HG03025 (cell line): ENCODE measurements at regions not wholly inside any gene's neighbourhood (a gene's known extent, or its start where the extent isn't known, plus 50 kb on each side); places are given as distances from the start of the nearest gene placed in this dataset.

Source experiments
- ATAC-seq: cut with Tn5 transposase; IDR thresholded peaks from one replicate; pipeline ENCODE4 v1.9.1; 2021; ENCODE audit warnings: mild to moderate bottlenecking, moderate library complexity; ENCODE audit not compliant: unreplicated experiment, low FRiP score

DNA sequence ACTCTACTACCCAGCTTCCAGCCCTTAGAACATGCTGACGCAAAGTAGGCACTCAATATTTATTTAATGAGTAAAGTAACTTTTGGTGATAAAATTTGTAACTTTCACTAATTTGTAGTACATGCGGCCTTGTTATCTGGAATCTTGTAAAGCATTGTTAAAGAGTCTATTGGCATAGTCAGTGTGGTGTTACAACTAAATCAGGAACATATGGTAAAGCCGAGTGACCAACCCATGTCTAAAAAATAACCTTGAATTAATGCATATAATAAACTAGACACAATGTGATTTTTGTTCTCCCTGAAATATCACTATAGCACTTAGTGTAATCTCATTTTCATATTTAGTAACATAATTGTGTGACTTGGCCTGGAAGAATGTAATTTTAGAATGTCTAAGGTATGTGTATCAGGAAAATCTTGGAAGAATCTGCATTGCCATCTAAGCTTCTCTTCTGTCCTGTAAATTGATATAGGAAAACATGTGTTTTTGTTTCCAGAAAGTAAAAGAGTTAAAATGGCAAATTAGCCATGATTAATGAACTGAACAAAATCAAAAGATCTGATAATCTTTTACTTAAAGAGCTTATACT, 256.7 kb upstream of the GNAI1 start:
- ATAC-seq: no peak

DNA sequence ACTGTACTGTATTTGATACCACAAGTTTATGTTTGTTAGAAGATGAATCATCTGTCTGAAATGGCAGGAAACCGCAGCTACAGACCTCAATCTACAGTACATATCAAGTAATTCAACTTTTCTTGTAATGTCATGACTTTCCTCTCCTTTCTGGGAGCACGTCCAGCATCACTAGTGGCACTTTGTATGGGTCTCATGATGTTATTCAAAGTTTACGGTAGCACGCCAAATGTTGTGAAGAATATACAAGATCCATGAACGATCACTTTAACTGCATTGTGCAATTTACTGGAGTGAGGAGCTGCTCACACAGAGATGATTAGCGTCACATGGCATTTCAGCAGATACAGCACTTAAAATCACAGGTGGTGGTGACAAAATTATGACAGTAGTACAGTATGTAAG, 257.8 kb upstream of the GNAI1 start:
- ATAC-seq: no peak

DNA sequence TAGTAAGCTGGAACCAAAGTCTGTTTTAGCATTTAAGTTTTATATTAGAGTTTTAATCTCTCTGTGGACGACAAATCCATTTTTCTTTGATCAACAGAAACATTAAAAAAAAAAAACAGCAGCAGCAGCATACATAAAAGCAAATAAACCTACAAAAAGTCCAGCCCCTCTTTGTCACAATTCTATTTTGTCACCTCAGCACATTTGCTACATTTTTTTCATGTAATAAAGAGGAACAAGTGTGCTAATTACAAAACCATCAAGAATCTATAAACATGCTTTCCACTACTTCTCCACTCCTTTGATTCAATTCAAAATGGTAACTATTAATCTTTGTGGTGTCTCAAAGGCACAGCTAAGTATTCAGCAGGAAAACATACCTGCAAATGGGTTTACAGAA, 259.8 kb upstream of the GNAI1 start:
- no peak for ATAC-seq

DNA sequence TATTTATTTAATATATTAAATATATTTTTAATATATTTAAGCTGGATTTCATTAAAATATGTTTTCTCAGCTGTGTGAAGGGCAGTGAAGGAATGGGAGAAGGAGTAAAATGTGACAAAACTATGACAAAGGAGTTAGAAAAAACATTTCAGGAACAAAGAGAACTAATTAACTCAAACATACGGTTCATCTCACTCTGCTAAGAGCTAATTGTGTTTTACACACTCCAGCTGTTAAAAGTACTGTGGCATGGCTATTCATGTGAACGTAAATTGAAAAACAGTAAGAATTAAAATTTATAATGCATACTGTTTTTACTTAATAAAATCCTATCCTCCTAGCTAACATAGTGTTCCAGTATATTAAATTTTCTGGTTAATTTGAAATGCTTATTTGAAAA, 262.5 kb upstream of the GNAI1 start:
- ATAC-seq: no peak

DNA sequence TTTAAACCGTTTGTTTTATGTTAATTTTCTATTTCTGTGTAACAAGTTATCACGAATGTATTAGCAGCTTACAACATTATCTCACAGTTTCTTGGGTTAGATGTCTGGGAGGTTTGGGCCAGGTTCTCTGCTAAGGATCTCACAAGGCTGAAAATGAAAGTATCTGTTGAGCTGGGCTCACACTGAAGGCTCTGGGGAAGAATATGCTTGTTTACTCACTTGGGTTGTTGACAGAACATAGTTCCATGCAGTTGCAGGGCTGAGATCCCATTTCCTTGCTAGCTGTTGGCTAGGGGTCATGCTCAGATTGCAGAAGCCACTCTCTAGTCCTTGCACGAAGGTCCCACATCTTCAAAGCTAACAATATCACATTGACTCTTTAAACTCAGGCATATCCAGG, 266.6 kb upstream of the GNAI1 start:
- ATAC-seq: no peak

DNA sequence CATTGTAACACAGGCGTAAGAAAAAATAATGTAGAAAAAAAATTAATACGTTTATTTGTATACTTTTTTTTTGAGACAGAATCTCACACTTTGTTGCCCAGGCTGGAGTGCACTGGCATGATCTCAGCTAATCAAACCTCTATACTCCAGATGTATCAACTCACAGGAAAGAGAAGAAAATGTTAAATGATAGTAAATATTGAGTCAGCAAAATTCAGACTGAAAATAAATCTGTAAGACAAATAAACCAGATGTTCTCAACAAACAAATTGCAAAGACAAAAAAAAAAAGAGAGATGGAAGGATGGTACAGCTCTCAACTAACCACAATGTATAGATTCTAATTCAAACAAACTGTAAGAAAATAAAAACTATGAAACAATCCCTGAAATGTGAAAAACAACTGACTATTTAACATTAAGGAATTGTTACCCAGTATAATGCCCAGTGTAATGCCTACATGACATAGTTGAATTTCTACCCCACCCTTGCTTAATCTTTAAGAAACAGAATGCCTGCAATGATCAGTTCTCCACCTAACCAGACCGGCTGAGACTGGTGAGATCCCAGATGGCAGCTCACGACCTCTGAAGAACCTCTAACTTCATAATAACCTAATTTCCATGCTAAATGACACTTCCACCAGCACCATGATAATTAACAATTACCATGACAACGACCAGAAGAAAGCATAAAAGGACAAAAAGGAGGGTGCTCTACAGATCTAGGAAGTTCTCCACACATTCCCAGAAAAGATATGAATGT, 272.0 kb upstream of the GNAI1 start:
- ATAC-seq: no peak

DNA sequence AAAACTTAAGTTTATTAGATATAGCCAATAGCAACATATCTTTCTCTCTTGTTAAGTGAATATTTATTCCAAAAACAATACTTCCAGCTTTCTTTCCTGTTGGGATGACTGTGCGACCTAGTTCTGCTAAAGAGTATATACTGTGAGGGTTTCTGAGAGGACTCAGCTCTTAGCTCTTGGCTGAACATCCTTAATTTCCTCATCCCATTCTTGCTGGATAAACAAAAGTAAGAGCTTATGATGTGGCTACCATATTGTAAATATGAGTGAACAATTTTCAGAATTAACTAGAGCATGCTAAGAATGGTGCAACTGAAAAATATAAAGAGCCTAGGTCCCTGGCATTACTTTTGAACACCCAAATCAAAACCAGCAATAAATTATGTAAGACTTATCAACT, 279.5 kb upstream of the GNAI1 start:
- ATAC-seq: no peak

DNA sequence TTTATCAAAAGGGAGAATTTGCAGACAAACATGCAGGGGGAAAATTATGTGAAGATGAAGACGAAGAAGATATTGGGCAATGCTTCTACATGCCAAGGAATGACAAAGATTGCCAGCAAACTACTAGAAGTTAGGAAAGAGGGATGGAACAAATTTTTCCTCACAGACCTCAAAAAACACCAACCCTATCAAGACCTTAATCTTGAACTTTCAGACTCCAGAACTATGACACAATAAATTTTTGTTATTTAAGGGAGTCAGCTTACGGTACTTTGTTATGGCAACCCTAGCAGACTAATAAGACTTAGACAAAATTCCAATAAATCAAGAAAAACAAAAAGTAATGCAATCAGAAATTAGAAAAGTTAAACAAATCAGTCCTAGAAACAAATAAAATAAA, 280.0 kb upstream of the GNAI1 start:
- no peak for ATAC-seq

DNA sequence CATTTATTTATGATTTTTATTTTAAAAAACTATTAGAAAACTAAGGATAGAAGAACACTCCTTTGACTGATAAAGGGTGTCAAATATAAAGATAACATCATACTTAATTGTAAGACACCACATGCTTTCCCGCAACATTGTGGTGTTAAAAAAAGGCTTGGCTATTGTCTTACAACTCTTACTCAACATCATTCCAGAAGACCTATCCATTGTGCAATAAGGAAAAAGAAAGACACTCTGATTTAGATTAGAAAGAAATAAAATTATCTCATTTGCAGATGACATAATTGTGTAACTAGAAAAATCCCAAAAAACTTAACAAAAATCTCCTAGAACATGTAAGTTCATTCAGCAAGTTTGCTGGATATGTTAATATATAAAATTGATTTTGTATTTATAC, 296.7 kb upstream of the GNAI1 start:
- no peak for ATAC-seq

DNA sequence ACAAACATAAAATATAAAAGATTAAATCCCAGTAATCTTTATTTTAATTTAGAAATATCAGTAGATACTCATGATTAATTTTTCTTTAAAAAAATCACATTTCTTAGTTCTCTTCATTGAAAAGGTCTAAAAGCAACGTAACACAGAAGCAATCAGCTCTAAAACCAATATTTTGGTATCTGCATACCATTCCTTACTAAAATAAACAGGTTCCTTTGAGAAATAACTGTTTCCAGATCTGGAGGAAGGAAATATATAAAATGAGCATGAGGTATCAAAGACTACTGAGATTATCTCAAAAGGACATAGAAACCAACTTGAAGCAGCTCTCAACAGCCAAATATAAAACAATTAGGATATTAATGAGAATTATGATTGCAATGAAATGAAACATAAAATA, 301.0 kb upstream of the GNAI1 start:
- ATAC-seq: no peak

DNA sequence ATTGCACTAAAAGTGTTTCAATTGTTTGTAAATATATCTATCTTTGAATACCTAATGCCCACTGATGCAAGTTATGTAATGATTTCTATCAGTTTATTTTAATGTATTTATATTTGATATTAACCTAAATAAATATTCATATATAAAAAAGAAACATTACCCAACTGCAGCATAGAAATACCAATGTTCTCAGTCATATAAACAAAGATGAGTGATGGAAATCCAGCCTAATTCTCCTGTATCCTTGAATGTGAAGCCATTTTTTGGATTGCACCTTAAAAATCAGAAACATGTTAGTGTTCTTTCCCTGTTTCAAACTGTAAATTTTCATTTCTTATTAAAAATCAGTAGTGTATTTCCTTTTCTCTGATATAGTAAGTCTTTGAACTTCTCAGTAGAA, 305.8 kb upstream of the GNAI1 start:
- ATAC-seq: no peak

DNA sequence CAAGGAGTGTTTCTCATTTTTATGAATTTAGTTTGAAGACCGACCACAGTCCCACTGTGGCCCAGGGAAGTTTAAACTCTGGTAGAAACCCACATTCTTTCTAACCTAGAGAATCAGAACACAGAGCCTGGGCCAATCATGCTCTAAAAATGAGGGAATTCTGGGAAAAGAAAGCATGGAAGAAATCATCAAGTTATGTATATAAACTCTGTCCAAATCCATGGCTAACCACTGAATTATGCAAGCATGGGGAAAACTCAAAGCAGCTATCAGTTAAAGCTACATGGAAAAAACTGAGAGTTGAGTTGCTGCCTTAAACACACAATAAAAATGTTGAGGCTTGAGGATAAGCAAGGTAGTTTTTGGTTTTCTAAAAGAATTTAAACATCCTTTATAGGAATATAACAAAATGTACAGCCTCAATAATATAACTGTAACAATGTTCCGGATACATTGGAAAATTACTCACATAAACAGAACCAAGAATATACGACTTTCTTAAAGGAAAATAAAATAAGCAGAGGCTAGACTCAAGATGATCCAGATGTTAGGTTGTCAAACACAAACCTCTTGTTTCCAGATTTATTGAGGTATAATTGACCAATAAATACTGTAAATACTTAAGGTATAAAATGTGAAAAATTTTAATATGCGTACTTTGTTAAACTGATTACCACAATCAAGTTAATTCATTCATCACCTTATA, 311.2 kb upstream of the GNAI1 start:
- no peak for ATAC-seq

DNA sequence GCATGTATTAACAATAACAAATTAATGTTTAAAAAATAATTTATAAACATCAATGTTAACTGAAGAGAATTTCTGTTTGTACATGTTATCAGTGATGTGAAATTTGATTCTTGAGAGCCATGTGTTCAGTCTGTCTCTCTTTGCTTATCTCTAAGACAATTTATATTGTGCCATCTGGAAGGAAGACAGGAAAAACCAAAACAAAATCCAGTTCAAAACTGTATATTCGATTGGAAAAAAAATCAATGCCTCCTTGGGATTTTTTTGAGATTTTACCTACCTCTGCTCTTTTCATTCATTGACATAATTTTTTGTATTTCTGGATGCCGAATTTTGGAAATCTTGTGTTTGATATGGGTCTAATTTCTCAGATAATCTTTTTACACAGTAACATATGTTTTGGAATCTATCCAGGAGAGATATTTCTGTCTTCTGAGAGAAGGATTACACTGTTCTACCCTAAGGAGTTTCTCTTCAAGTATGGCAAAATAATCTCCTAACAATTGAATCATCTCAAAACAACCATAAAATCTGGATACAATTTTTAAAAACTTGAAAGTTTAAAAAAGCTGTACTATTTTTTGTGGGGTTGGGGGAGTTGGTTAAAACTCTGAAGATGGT, 311.9 kb upstream of the GNAI1 start:
- no peak for ATAC-seq

DNA sequence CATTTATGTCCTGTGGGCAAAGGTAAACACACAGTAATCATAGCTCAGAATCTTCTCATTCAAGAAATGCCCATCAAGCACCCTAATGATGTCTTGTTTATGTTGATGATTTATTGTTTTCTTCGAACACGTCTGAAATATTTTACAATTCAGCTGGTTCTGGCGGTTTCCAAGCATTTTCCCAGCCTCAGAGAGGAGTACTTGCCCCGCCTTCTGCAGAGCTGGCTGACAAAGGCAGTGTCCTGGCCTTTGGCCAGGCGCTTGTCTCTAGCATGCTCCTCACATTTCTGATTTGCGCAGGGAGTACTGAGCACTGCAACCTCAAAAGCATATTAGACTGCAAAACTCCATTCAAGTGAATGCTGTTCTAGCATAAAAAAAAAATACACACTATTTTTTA, 314.2 kb upstream of the GNAI1 start:
- ATAC-seq: no peak

DNA sequence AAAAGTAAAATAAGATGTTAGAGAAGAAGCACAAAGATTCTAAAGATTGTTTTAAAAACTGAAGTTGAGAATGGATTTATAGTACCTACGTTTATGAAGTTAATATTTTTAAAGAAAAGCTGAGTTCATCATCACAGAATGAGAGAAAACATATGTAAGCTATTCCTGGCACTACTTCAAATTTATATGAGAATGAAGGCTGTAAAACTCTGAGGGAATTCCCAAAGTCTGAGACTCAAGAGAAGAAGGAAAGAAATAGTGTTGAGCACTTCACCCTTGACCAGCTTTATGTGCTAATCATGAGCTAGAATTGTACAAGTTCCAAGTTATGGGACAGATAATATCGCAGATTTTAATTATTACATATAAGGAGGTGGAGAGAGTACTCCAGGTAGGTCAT, 323.7 kb upstream of the GNAI1 start:
- ATAC-seq: no peak

DNA sequence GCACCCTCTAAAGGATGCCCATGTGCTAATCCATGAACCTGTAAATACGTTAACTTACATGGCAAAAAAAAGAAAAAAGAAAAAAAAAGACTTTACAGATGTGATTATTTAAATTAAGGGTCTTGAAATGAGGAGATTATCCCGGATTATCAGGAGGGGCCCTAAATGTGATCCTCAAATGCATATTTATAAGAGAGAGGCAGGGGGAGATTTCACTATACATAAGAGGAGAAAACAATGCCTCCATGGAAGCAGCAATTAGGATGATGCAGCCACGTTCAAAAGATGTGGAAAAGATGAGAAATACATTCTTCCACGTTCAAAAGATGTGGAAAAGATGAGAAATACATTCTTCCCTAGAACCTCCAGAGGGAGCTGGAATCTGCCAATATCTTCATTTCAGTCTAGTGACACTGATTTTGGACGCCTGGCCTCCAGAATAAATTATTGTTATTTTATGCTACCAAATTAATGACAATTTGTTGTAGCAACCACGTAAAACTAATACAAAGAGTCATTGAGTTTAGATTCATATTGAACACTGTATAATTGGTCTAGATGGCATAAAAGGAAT, 328.4 kb upstream of the GNAI1 start:
- ATAC-seq: no peak

DNA sequence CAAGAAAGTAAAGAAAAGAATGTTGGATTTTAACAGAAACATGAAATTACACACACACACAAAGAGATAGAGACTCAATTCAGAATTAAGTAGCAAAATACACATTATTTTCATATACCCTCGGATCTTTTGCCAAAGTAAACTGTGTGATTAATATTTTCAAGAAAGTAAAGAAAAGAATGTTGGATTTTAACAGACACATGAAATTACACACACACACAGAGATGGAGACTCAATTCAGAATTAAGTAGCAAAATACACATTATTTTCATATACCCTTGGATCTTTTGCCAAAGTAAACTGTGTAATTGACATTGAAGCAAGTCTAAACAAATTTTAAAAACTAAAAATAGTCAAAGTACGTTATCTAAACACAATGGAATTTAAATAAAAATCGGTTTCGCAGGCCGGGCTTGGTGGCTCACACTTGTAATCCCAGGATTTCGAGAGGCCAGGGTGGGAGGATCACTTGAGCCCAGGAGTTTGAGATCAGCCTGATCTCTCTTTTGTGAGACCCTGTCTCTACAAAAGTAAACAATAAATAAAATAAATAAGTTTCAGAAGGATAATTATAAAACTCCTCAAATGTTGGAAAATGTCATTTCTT, 337.3 kb upstream of the MAGI2 start:
- no peak for ATAC-seq

DNA sequence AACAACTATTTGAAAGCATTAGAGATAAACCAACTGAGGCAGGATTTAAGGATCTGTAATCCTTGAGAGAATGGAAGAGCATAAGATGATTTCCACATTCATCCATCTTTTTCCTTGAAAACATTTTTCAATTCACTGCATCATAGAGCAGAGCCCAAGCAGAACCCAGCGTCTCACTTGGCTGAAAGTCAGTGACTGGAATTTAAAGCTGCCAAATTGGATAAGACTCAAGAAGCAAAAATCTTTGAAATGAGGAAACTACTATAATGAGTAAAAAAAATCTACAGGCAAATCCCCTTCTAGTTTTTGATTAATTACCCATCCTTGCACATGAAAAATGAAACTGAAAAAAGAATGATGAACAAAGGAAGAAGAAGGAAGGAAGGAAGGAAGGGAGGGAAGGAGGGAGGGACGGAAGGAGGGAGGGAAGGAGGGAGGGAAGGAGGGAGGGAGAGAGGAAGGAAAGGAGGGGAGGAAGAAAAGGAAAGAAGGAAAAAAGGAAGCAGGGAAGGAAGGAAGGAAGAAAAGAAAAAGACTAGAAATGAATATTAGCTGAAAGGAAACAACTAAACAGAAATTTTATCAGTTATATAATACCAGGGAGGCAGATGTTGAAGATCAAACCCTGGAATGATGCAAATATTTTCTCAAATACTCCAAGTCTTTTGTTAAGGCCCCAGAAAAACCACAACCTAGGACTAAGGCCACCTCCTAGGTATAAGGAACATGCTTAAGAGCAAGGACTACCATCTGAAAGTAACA, 336.3 kb upstream of the MAGI2 start:
- no peak for ATAC-seq

DNA sequence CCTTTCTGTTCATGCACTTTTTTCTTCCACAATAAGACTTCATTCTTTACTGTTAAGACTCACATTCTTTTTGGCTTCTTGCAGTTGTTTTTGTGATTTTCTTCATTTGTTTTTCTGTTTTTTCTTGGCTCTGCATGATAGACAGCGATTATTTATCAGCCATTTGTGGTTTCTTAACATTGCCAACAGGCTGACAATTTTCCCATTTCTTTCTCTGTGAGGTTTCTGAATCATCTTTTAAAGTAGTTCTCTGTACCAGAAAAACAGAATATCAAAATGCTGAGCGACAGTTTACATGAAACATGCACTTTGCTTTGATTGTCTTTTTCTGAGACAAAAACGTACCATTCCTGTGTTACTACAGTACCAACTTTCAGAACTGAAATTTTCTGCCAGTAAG, 334.2 kb upstream of the MAGI2 start:
- no peak for ATAC-seq

DNA sequence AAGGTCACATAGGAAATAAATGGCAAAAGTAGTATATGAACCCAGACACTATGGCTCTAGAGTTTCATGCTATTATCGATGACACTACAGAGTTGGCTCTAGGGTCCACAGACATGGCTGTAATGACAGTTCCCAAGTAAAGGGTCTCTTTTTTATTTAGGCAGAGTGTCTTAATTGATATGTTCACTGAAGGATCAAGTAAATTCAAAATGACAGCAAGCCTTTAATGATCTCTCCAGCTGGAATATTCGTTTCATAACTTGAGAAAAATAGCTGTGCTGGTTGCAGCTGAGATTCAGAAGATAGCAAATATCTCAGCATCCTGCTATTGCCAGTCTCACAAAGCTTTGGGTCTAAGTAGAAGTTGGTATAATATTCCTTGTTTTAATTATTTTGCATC, 333.6 kb upstream of the MAGI2 start:
- ATAC-seq: no peak
